GM18870 (cell line): ENCODE measurements at regions not wholly inside any gene's neighbourhood (a gene's known extent, or its start where the extent isn't known, plus 50 kb on each side); places are given as distances from the start of the nearest gene placed in this dataset.
A peak's percentile ranks its signal among the peaks of the same experiment; 100 is the strongest.

Experiments used
- ATAC-seq: cut with Tn5 transposase; IDR thresholded peaks from one replicate; pipeline ENCODE4 v1.9.1; 2021; ENCODE audit warnings: moderate library complexity; ENCODE audit not compliant: unreplicated experiment

- no peak for ATAC-seq
Observed at GRCh38 chr5:20494706-20495105, 506.7 kb upstream of the CDH18 start.

- no peak for ATAC-seq
Observed at GRCh38 chr5:20486826-20487225, 498.8 kb upstream of the CDH18 start.

GRCh38 chr5:20476016-20476415 lies 488.0 kb upstream of the CDH18 start:
- no peak for ATAC-seq

GRCh38 chr5:20470997-20471396 lies 483.0 kb upstream of the CDH18 start:
- ATAC-seq: peak; percentile 59

GRCh38 chr5:20469792-20470191 lies 481.8 kb upstream of the CDH18 start:
- peak; percentile 40 for ATAC-seq

- no peak for ATAC-seq
Observed at GRCh38 chr5:20469390-20469789, 481.4 kb upstream of the CDH18 start.

GRCh38 chr5:20466512-20466911 lies 478.5 kb upstream of the CDH18 start:
- no peak for ATAC-seq

- ATAC-seq: no peak
Observed at GRCh38 chr5:20463206-20463605, 475.2 kb upstream of the CDH18 start.

- ATAC-seq: no peak
Observed at GRCh38 chr5:20446121-20446520, 458.1 kb upstream of the CDH18 start.

- ATAC-seq: no peak
Observed at GRCh38 chr5:20445326-20445860, 457.4 kb upstream of the CDH18 start.

- ATAC-seq: no peak
Observed at GRCh38 chr5:20434786-20435185, 446.8 kb upstream of the CDH18 start.

- ATAC-seq: no peak
Observed at GRCh38 chr5:20420991-20421595, 433.1 kb upstream of the CDH18 start.
